WTC11 (cell line): ENCODE measurements at regions not wholly inside any gene's neighbourhood (a gene's known extent, or its start where the extent isn't known, plus 50 kb on each side); places are given as distances from the start of the nearest gene placed in this dataset.
"Not testable (repeated sequence)": the region's sequence is repeated elsewhere in the genome, so short reads cannot be mapped to it uniquely, and the experiment has no call there.

Experiments
- ATAC-seq: fragments of 200-7000 bp; cut with Tn5 transposase; 2 replicates; pipeline ENCODE4 v1.10.0; 2021; ENCODE audit warnings: mild to moderate bottlenecking, moderate library complexity
- CTCF ChIA-PET: fragments of 300-600 bp; sonication (Branson Sonifier 250); formaldehyde crosslinking; loops from one replicate; lab custom pipeline; 2021; ENCODE audit warnings: antibody characterized with exemption; lab: Charles Lee
- POLR2A ChIA-PET: fragments of 350-600 bp; sonication (Branson Sonifier 250); formaldehyde crosslinking; loops from one replicate; lab custom pipeline; 2021; ENCODE audit warnings: antibody characterized with exemption; lab: Charles Lee
- DNase-seq: peaks from one replicate; pipeline ENCODE4 v3.0.0; 2021; ENCODE audit warnings: low spot score
- H3K27ac Mint-ChIP-seq: 2 replicates; pipeline ENCODE4 v1.8.0; 2021; ENCODE audit warnings: mixed read lengths
- H3K27me3 Mint-ChIP-seq: 2 replicates; pipeline ENCODE4 v1.8.0; 2021; ENCODE audit warnings: low read depth, mild to moderate bottlenecking, moderate library complexity, mixed read lengths
- H3K36me3 Mint-ChIP-seq: 2 replicates; pipeline ENCODE4 v1.8.0; 2021; ENCODE audit warnings: mixed read lengths
- H3K4me1 Mint-ChIP-seq: 2 replicates; pipeline ENCODE4 v1.8.0; 2022; ENCODE audit warnings: mixed read lengths
- H3K4me3 Mint-ChIP-seq: 2 replicates; pipeline ENCODE4 v1.8.0; 2021; ENCODE audit warnings: mild to moderate bottlenecking, moderate library complexity, mixed read lengths
- H3K9me3 Mint-ChIP-seq: 2 replicates; pipeline ENCODE4 v1.8.0; 2021; ENCODE audit warnings: mixed read lengths
- AFF4 ChIP-seq: sonication (generic); formaldehyde crosslinking; IDR thresholded peaks from 2 replicates; pipeline ENCODE4 v1.8.1; 2023; ENCODE audit warnings: mild to moderate bottlenecking, missing genetic modification reagents, borderline replicate concordance
- ERG ChIP-seq: fragments of 250-450 bp; sonication (Bioruptor Pico); IDR thresholded peaks from 2 replicates; pipeline ENCODE4 v1.8.0; 2021; ENCODE audit warnings: mild to moderate bottlenecking
- GTF2I ChIP-seq: fragments of 250-450 bp; sonication (Bioruptor Pico); conservative IDR thresholded peaks from 2 replicates; pipeline ENCODE4 v1.4.0; 2021; ENCODE audit warnings: mild to moderate bottlenecking
- HMGXB4 ChIP-seq: sonication (generic); formaldehyde crosslinking; IDR thresholded peaks from 2 replicates; pipeline ENCODE4 v1.8.1; 2023; ENCODE audit warnings: mild to moderate bottlenecking, moderate library complexity, missing genetic modification reagents
- NFYB ChIP-seq: sonication (generic); formaldehyde crosslinking; conservative IDR thresholded peaks from 2 replicates; pipeline ENCODE4 v1.8.0; 2022; ENCODE audit warnings: low read depth, missing genetic modification reagents
- NR3C1 ChIP-seq: sonication (generic); formaldehyde crosslinking; conservative IDR thresholded peaks from 2 replicates; pipeline ENCODE4 v1.8.1; 2023; ENCODE audit warnings: low read depth, mild to moderate bottlenecking, missing genetic modification reagents
- PREB ChIP-seq: sonication (generic); formaldehyde crosslinking; IDR thresholded peaks from 2 replicates; pipeline ENCODE4 v1.8.1; 2022; ENCODE audit warnings: mild to moderate bottlenecking, missing genetic modification reagents, moderate library complexity, borderline replicate concordance
- TP53 ChIP-seq: sonication (generic); formaldehyde crosslinking; IDR thresholded peaks from 2 replicates; pipeline ENCODE4 v1.8.1; 2023; ENCODE audit warnings: mild to moderate bottlenecking, missing genetic modification reagents
- ZBTB43 ChIP-seq: sonication (generic); formaldehyde crosslinking; IDR thresholded peaks from 2 replicates; pipeline ENCODE4 v1.8.1; 2023; ENCODE audit warnings: mild to moderate bottlenecking, missing genetic modification reagents
- ZNF263 ChIP-seq: sonication (generic); formaldehyde crosslinking; IDR thresholded peaks from 2 replicates; pipeline ENCODE4 v1.8.1; 2022; ENCODE audit warnings: low read depth, mild to moderate bottlenecking, moderate library complexity, missing genetic modification reagents
- ZNF416 ChIP-seq: fragments of 250-450 bp; sonication (Bioruptor Pico); IDR thresholded peaks from 2 replicates; pipeline ENCODE4 v1.9.0; 2021; ENCODE audit warnings: mild to moderate bottlenecking, inconsistent platforms
- TF ChIP-seq, protein P1 (sequence below): sonication (generic); formaldehyde crosslinking; IDR thresholded peaks from 2 replicates; pipeline ENCODE4 v1.8.0; 2023; ENCODE audit warnings: missing genetic modification reagents, mild to moderate bottlenecking, borderline replicate concordance
- TF ChIP-seq, protein P2 (sequence below): sonication (generic); formaldehyde crosslinking; IDR thresholded peaks from 2 replicates; pipeline ENCODE4 v1.8.1; 2023; ENCODE audit warnings: mild to moderate bottlenecking, missing genetic modification reagents, moderate library complexity

DNA sequence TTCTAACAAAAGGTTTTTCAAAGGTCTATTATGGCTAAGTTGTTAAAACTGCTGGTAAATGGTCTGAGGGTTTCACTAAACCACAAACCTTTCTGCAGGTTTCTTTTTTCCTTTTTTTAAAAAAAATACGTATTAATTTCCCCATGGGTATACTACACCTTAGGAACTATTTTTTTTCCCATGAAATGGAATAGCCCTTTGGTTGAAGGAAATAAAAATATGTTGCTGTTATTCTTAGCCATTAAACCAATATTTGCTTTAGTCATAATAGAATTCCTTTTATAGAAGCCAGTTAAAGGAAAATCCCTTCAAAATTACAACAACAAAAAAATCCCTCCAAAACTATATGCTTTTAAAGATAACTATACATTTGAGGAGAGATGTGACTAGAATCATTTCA lies 1303.3 kb downstream of the ROBO2 start:
- no peak for TF ChIP-seq GTF2I (CRISPR knock-in tag)
- TF ChIP-seq, protein P1, sequence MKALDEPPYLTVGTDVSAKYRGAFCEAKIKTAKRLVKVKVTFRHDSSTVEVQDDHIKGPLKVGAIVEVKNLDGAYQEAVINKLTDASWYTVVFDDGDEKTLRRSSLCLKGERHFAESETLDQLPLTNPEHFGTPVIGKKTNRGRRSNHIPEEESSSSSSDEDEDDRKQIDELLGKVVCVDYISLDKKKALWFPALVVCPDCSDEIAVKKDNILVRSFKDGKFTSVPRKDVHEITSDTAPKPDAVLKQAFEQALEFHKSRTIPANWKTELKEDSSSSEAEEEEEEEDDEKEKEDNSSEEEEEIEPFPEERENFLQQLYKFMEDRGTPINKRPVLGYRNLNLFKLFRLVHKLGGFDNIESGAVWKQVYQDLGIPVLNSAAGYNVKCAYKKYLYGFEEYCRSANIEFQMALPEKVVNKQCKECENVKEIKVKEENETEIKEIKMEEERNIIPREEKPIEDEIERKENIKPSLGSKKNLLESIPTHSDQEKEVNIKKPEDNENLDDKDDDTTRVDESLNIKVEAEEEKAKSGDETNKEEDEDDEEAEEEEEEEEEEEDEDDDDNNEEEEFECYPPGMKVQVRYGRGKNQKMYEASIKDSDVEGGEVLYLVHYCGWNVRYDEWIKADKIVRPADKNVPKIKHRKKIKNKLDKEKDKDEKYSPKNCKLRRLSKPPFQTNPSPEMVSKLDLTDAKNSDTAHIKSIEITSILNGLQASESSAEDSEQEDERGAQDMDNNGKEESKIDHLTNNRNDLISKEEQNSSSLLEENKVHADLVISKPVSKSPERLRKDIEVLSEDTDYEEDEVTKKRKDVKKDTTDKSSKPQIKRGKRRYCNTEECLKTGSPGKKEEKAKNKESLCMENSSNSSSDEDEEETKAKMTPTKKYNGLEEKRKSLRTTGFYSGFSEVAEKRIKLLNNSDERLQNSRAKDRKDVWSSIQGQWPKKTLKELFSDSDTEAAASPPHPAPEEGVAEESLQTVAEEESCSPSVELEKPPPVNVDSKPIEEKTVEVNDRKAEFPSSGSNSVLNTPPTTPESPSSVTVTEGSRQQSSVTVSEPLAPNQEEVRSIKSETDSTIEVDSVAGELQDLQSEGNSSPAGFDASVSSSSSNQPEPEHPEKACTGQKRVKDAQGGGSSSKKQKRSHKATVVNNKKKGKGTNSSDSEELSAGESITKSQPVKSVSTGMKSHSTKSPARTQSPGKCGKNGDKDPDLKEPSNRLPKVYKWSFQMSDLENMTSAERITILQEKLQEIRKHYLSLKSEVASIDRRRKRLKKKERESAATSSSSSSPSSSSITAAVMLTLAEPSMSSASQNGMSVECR = no peak
- no peak for TF ChIP-seq ERG (CRISPR knock-in tag)
- TF ChIP-seq AFF4 (CRISPR knock-in tag) = no peak
- no peak for TF ChIP-seq ZNF263
- no peak for TF ChIP-seq ZNF416 (CRISPR knock-in tag)
- TF ChIP-seq HMGXB4 = no peak
- no peak for TF ChIP-seq ZBTB43 (CRISPR knock-in tag)
- POLR2A ChIA-PET = no interaction called here
- CTCF ChIA-PET = no interaction called here
- Mint-ChIP-seq H3K36me3 (no peaks in the 10 kb centered on the region), H3K4me1 (peaks cover 74% of the 10 kb centered on the region), H3K9me3 (peaks cover 10% of the 10 kb centered on the region), H3K27ac (no peak overlapping the region), H3K27me3 (no peaks in the 10 kb centered on the region), H3K4me3 (no peak overlapping the region)
- no peak for DNase-seq
- no peak for ATAC-seq

DNA sequence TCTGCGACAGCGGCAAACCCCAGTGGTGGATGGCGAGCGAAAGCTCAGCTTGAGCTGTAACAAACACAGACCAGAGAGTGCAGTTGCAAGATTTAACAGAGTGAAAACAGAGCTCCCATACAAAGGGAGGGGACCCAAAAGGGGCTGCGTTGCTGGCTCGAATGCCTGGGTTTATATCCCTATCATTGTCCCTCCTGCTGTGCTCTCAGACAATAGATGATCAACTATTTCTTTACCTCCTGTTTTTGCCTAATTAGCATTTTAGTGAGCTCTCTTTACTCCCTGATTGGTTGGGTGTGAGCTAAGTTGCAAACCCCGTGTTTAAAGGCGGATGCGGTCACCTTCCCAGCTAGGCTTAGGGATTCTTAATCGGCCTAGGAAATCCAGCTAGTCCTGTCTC lies 1304.4 kb downstream of the ROBO2 start:
- H3K4me3 Mint-ChIP-seq, H3K27me3 Mint-ChIP-seq, H3K36me3 Mint-ChIP-seq, H3K9me3 Mint-ChIP-seq, CTCF ChIA-PET: not testable (repeated sequence)
- POLR2A ChIA-PET = interaction anchor here (0.5 kb wide), 1 partner anchor 1037 kb away, joined by 11 read pairs; no protein-coding TSS in a partner anchor
- ATAC-seq = peak; percentile 59; the same call in 1 of the 2 replicates
- DNase-seq = peak; percentile 31
- Mint-ChIP-seq H3K4me1 (peaks cover 72% of the 10 kb centered on the region), H3K27ac (peak overlapping the region; percentile 96)
- TF ChIP-seq NFYB = 0 out of 2 replicates have a peak, but pooled peaks have one; percentile 37

- DNase-seq = no peak
- Mint-ChIP-seq H3K36me3 (no peaks in the 10 kb centered on the region), H3K27ac (peak overlapping the region; percentile 96), H3K9me3 (peaks cover 10% of the 10 kb centered on the region), H3K4me1 (peaks cover 76% of the 10 kb centered on the region), H3K4me3 (no peak overlapping the region), H3K27me3 (no peaks in the 10 kb centered on the region)
- ATAC-seq = no peak
- CTCF ChIA-PET = no interaction called here
- POLR2A ChIA-PET = no interaction called here
- TF ChIP-seq TP53 (CRISPR knock-in tag) (no peak), NR3C1 (no peak), AFF4 (CRISPR knock-in tag) (no peak), PREB (CRISPR knock-in tag) (no peak)
- TF ChIP-seq, protein P2, sequence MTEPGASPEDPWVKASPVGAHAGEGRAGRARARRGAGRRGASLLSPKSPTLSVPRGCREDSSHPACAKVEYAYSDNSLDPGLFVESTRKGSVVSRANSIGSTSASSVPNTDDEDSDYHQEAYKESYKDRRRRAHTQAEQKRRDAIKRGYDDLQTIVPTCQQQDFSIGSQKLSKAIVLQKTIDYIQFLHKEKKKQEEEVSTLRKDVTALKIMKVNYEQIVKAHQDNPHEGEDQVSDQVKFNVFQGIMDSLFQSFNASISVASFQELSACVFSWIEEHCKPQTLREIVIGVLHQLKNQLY = no peak
These were observed 1305.0 kb downstream of the ROBO2 start for GRCh38 chr3:78344918-78345317.
